Esophagus squamous epithelium (tissue), 5 donors: ENCODE measurements at regions not wholly inside any gene's neighbourhood (a gene's known extent, or its start where the extent isn't known, plus 50 kb on each side); places are given as distances from the start of the nearest gene placed in this dataset.

Source experiments
- DNase-seq: peaks from one replicate; lab custom pipeline; 2025; lab: John Stamatoyannopoulos, UW
- H3K27ac ChIP-seq, 4 donors: fragments of 200-600 bp; sonication (generic); one replicate each; pipeline ENCODE4 v1.5.1; 2016 to 2019; ENCODE audit warnings: mild to moderate bottlenecking in 1 of 4
- H3K27me3 ChIP-seq, 4 donors: fragments of 200-600 bp; sonication (generic); 1 replicate in 3 of 4; 2 replicates in 1 of 4; pipeline versions ENCODE4 v1.5.1 to v1.6.0; 2017 to 2021; ENCODE audit warnings: antibody characterized with exemption in 1 of 4
- H3K36me3 ChIP-seq, 3 donors: fragments of 200-600 bp; sonication (generic); one replicate each; pipeline ENCODE4 v1.5.1; 2016 to 2019
- H3K4me1 ChIP-seq, 3 donors: fragments of 200-600 bp; sonication (generic); one replicate each; pipeline ENCODE4 v1.5.1; 2017 to 2019
- H3K4me3 ChIP-seq, 4 donors: fragments of 200-600 bp; sonication (generic); 1 replicate in 3 of 4; 2 replicates in 1 of 4; pipeline ENCODE4 v1.5.1; 2016 to 2019; ENCODE audit warnings: mild to moderate bottlenecking in 2 of 4, moderate library complexity in 1 of 4
- H3K9me3 ChIP-seq, 3 donors: fragments of 200-600 bp; sonication (generic); one replicate each; pipeline ENCODE4 v1.5.1; 2016 to 2019
- CTCF ChIP-seq, 6 experiments: fragments of 450-650 bp in 4 of 6; fragments of 200-600 bp in 2 of 6; sonication (generic) in 2 of 6; IDR thresholded peaks; one replicate each; pipeline ENCODE4 v1.5.1; 2016 to 2019; ENCODE audit warnings: antibody characterized with exemption in 6 of 6, mild to moderate bottlenecking in 4 of 6, moderate library complexity in 4 of 6
- POLR2A ChIP-seq, 4 donors: fragments of 450-650 bp; IDR thresholded peaks; one replicate each; pipeline ENCODE4 v1.6.1; 2017; ENCODE audit warnings: antibody characterized with exemption in 4 of 4, mild to moderate bottlenecking in 4 of 4, moderate library complexity in 3 of 4
- WGBS, 2 donors: methylation state at CpG; one replicate each; pipeline ENCODE4 v1.1.5; 2018; 5-methylcytosine and 5-hydroxymethylcytosine counted together
- intact Hi-C: fragments of 100-400 bp; cut with DNase I; formaldehyde crosslinking; loops from one replicate; pipeline ENCODE4 v1.15.0; 2022
- donor health status: DM: yes; HTN: yes; CAD: no.

- TF ChIP-seq CTCF (IDR thresholded peaks at IDR 0.05) (no peak), POLR2A (IDR thresholded peaks at IDR 0.05) (no peak)
- no peaks in the 10 kb centered on the region for H3K36me3 ChIP-seq
- intact Hi-C loops = no loop called here
- no peaks in the 10 kb centered on the region for H3K4me1 ChIP-seq
- no peaks in the 10 kb centered on the region for H3K27me3 ChIP-seq
- 51 to 55% methylated on average over 3 of the region's 3 CpGs for whole genome bisulfite sequencing, 2 donors
- no peak overlapping the region for H3K27ac ChIP-seq
- H3K4me3 ChIP-seq = no peak overlapping the region
- no peak for DNase-seq
- H3K9me3 ChIP-seq = no peaks in the 10 kb centered on the region
Measured at GRCh38 chr5:58365791-58366190, 94.1 kb downstream of the PLK2 start.

GRCh38 chr5:58363461-58364249 is 96.2 kb downstream of the PLK2 start:
- 64 to 83% methylated on average over 8 of the region's 8 CpGs for WGBS, 2 donors
- no peaks in the 10 kb centered on the region for H3K36me3 ChIP-seq
- no peak for DNase-seq
- no peak overlapping the region for H3K27ac ChIP-seq
- TF ChIP-seq CTCF (IDR thresholded peaks at IDR 0.05) (no peak), POLR2A (IDR thresholded peaks at IDR 0.05) (no peak)
- no peaks in the 10 kb centered on the region for H3K27me3 ChIP-seq
- H3K4me3 ChIP-seq = no peak overlapping the region
- no peaks in the 10 kb centered on the region for H3K4me1 ChIP-seq
- intact Hi-C loops = no loop called here
- H3K9me3 ChIP-seq = no peaks in the 10 kb centered on the region

- no peak for DNase-seq
- intact Hi-C loops = no loop called here
- 84 to 85% methylated on average over 3 of the region's 3 CpGs for WGBS, 2 donors
- H3K36me3 ChIP-seq = no peaks in the 10 kb centered on the region
- H3K27ac ChIP-seq = no peak overlapping the region
- no peaks in the 10 kb centered on the region for H3K4me1 ChIP-seq
- H3K27me3 ChIP-seq = no peaks in the 10 kb centered on the region
- H3K9me3 ChIP-seq = no peaks in the 10 kb centered on the region
- H3K4me3 ChIP-seq = no peak overlapping the region
- TF ChIP-seq POLR2A (IDR thresholded peaks at IDR 0.05) (no peak), CTCF (IDR thresholded peaks at IDR 0.05) (no peak)
Measured at GRCh38 chr5:58362135-58362534, 97.8 kb downstream of the PLK2 start.

GRCh38 chr5:58360794-58361193 is 99.1 kb downstream of the PLK2 start:
- WGBS, 2 donors = 100% methylated on average over 2 of the region's 2 CpGs

More at GRCh38 chr5:58360794-58361193, 99.1 kb downstream of the PLK2 start:
- H3K27me3 ChIP-seq = no peaks in the 10 kb centered on the region
- H3K9me3 ChIP-seq = no peaks in the 10 kb centered on the region
- H3K4me3 ChIP-seq = no peak overlapping the region
- H3K27ac ChIP-seq = no peak overlapping the region
- DNase-seq = no peak
- H3K4me1 ChIP-seq = no peaks in the 10 kb centered on the region
- TF ChIP-seq POLR2A (IDR thresholded peaks at IDR 0.05) = no peak
- no peak for TF ChIP-seq CTCF (IDR thresholded peaks at IDR 0.05)
- no peaks in the 10 kb centered on the region for H3K36me3 ChIP-seq
- intact Hi-C loops = no loop called here
